GF-D8 (cell line): ENCODE measurements at regions not wholly inside any gene's neighbourhood (a gene's known extent, or its start where the extent isn't known, plus 50 kb on each side); places are given as distances from the start of the nearest gene placed in this dataset.
"Not testable (repeated sequence)": the region's sequence is repeated elsewhere in the genome, so short reads cannot be mapped to it uniquely, and the experiment has no call there.

Source experiments
- DNase-seq: peaks from one replicate; lab custom pipeline; 2025; lab: John Stamatoyannopoulos, UW

- DNase-seq: no peak
These were observed 155.0 kb downstream of the CYSLTR2 start for GRCh38 chr13:48808683-48809082.

GRCh38 chr13:48810013-48810412, 156.3 kb downstream of the CYSLTR2 start:
- no peak for DNase-seq

- no peak for DNase-seq
These were observed 159.8 kb downstream of the CYSLTR2 start for GRCh38 chr13:48813518-48813917.

GRCh38 chr13:48816700-48817099, 159.0 kb upstream of the FNDC3A start:
- no peak for DNase-seq

GRCh38 chr13:48817166-48817802, 158.4 kb upstream of the FNDC3A start:
- DNase-seq: no peak

GRCh38 chr13:48818495-48819356, 157.0 kb upstream of the FNDC3A start:
- DNase-seq: no peak

GRCh38 chr13:48819376-48819775, 156.3 kb upstream of the FNDC3A start:
- DNase-seq: no peak

GRCh38 chr13:48819899-48820298, 155.8 kb upstream of the FNDC3A start:
- DNase-seq: no peak

GRCh38 chr13:48823526-48823925, 152.2 kb upstream of the FNDC3A start:
- DNase-seq: not testable (repeated sequence)

- no peak for DNase-seq
These were observed 149.7 kb upstream of the FNDC3A start for GRCh38 chr13:48826039-48826438.

GRCh38 chr13:48826922-48827454, 148.7 kb upstream of the FNDC3A start:
- not testable (repeated sequence) for DNase-seq

- no peak for DNase-seq
These were observed 148.0 kb upstream of the FNDC3A start for GRCh38 chr13:48827709-48828108.

- no peak for DNase-seq
These were observed 146.7 kb upstream of the FNDC3A start for GRCh38 chr13:48828962-48829411.

GRCh38 chr13:48829536-48829935, 146.2 kb upstream of the FNDC3A start:
- DNase-seq: peak; percentile 64

GRCh38 chr13:48831248-48831647, 144.5 kb upstream of the FNDC3A start:
- no peak for DNase-seq

- no peak for DNase-seq
These were observed 142.3 kb upstream of the FNDC3A start for GRCh38 chr13:48833412-48833811.

GRCh38 chr13:48835326-48835725, 140.4 kb upstream of the FNDC3A start:
- not testable (repeated sequence) for DNase-seq

- DNase-seq: no peak
These were observed 137.3 kb upstream of the FNDC3A start for GRCh38 chr13:48838193-48838973.

GRCh38 chr13:48839171-48839570, 136.5 kb upstream of the FNDC3A start:
- no peak for DNase-seq

GRCh38 chr13:48840366-48840765, 135.3 kb upstream of the FNDC3A start:
- no peak for DNase-seq

- DNase-seq: no peak
These were observed 133.4 kb upstream of the FNDC3A start for GRCh38 chr13:48842316-48842715.
